Sigmoid colon (tissue), 6 donors: ENCODE measurements at regions not wholly inside any gene's neighbourhood (a gene's known extent, or its start where the extent isn't known, plus 50 kb on each side); places are given as distances from the start of the nearest gene placed in this dataset.
"Not testable (repeated sequence)": the region's sequence is repeated elsewhere in the genome, so short reads cannot be mapped to it uniquely, and the experiment has no call there.

ENCODE experiments used
- DNase-seq: peaks from one replicate; pipeline ENCODE4 v3.0.0-alpha.2; 2019
- H3K27ac ChIP-seq, 4 donors: fragments of 200-600 bp; sonication (generic); one replicate each; pipeline ENCODE4 v1.5.1; 2016 to 2019; ENCODE audit warnings: mild to moderate bottlenecking in 1 of 4
- H3K27me3 ChIP-seq, 3 donors: fragments of 200-600 bp; sonication (generic); one replicate each; pipeline ENCODE4 v1.5.1; 2019; ENCODE audit warnings: mild to moderate bottlenecking in 1 of 3
- H3K36me3 ChIP-seq, 4 donors: fragments of 200-600 bp; sonication (generic); one replicate each; pipeline ENCODE4 v1.5.1; 2016 to 2019
- H3K4me1 ChIP-seq, 4 donors: fragments of 200-600 bp; sonication (generic); one replicate each; pipeline ENCODE4 v1.5.1; 2017 to 2019
- H3K4me3 ChIP-seq, 4 donors: fragments of 200-600 bp; sonication (generic); one replicate each; pipeline ENCODE4 v1.5.1; 2017 to 2019; ENCODE audit warnings: mild to moderate bottlenecking in 2 of 4, moderate library complexity in 1 of 4
- H3K9me3 ChIP-seq, 4 donors: fragments of 200-600 bp in 3 of 4; sonication (generic) in 3 of 4; one replicate each; pipeline versions ENCODE4 v1.5.1 to v1.6.1; 2013 to 2019
- EP300 ChIP-seq, 4 donors: sonication (generic); formaldehyde crosslinking; IDR thresholded peaks; one replicate each; pipeline ENCODE4 v1.6.1; 2017; ENCODE audit warnings: antibody characterized with exemption in 4 of 4
- POLR2A ChIP-seq, 2 donors: fragments of 450-650 bp; IDR thresholded peaks; one replicate each; pipeline ENCODE4 v1.6.1; 2016; ENCODE audit warnings: antibody characterized with exemption in 2 of 2, mild to moderate bottlenecking in 2 of 2, moderate library complexity in 2 of 2
- POLR2AphosphoS5 ChIP-seq, 4 donors: sonication (generic); formaldehyde crosslinking; IDR thresholded peaks; one replicate each; pipeline ENCODE4 v1.6.1; 2017; ENCODE audit warnings: antibody characterized with exemption in 4 of 4
- whole genome bisulfite sequencing, 2 donors: extraction: QIAGEN DNeasy Blood & Tissue Kit; methylation state at CpG; one replicate each; pipeline ENCODE4 v1.1.7; 2013; 5-methylcytosine and 5-hydroxymethylcytosine counted together
- intact Hi-C: fragments of 100-400 bp; cut with DNase I; formaldehyde crosslinking; loops from one replicate; pipeline ENCODE4 v1.15.1; 2023
- TF ChIP-seq, protein P1 (sequence below), 4 experiments: fragments of 450-650 bp in 3 of 4; fragments of 200-600 bp in 1 of 4; IDR thresholded peaks; one replicate each; pipeline ENCODE4 v1.5.1; 2016 to 2019; ENCODE audit warnings: antibody characterized with exemption in 4 of 4, mild to moderate bottlenecking in 3 of 4, moderate library complexity in 2 of 4
- donor health status: healthy with polysubstance abuse.
- donor health status: healthy.

DNA sequence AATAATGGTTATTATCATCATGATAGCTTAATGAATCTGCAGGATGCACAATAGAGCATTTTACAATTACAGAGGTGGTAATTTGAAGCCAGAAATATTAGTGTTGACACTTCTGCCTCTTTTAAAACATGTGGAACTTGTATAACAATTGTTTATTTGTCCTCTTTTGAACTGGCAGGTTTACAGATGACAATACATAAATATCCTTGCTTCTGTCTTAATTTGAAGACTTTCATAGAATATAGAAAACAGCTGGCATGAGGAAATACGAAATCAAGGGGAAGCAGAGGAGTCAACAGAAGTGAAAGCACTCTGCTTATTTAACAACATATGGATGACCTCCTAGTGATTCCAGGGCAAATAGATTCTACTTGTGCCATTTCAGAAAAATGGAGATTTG, 270.5 kb upstream of the SGO1 start:
- Histone ChIP-seq H3K9me3 (peaks cover 0 to 8% (median 0%) of the 10 kb centered on the region in 4 donors), H3K27ac (no peak overlapping the region), H3K36me3 (no peaks in the 10 kb centered on the region), H3K27me3 (no peaks in the 10 kb centered on the region), H3K4me1 (no peaks in the 10 kb centered on the region), H3K4me3 (no peak overlapping the region)
- no peak for DNase-seq
- WGBS, 2 donors: 49 to 66% methylated on average over 1 of the region's 1 CpG
- intact Hi-C loops: no loop called here
- TF ChIP-seq EP300 (IDR thresholded peaks at IDR 0.05): no peak
- TF ChIP-seq POLR2AphosphoS5 (IDR thresholded peaks at IDR 0.05): no peak
- TF ChIP-seq, protein P1, sequence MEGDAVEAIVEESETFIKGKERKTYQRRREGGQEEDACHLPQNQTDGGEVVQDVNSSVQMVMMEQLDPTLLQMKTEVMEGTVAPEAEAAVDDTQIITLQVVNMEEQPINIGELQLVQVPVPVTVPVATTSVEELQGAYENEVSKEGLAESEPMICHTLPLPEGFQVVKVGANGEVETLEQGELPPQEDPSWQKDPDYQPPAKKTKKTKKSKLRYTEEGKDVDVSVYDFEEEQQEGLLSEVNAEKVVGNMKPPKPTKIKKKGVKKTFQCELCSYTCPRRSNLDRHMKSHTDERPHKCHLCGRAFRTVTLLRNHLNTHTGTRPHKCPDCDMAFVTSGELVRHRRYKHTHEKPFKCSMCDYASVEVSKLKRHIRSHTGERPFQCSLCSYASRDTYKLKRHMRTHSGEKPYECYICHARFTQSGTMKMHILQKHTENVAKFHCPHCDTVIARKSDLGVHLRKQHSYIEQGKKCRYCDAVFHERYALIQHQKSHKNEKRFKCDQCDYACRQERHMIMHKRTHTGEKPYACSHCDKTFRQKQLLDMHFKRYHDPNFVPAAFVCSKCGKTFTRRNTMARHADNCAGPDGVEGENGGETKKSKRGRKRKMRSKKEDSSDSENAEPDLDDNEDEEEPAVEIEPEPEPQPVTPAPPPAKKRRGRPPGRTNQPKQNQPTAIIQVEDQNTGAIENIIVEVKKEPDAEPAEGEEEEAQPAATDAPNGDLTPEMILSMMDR (IDR thresholded peaks at IDR 0.05): no peak
- no peak for TF ChIP-seq POLR2A (IDR thresholded peaks at IDR 0.05)

DNA sequence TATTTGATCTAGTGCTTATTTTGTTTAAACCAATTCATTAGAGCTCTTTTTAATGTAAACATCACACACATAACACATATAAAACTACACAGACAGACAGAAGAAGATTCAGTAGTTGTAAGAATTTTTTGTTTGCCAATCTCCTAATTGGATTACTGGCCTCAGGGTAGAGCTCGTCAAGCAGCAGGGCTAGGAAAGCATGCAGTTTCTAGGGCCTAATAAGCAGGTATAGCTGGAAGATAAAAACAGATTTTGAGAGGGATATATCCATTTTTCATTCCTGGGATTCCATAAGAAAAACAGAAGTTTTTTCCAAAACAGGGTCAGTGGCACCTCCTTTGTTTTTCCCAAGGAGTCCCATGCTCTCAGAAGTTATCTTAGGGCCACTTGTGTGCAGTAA, 265.2 kb upstream of the SGO1 start:
- Histone ChIP-seq H3K27me3 (no peaks in the 10 kb centered on the region), H3K27ac (no peak overlapping the region), H3K36me3 (no peaks in the 10 kb centered on the region), H3K4me1 (no peaks in the 10 kb centered on the region), H3K4me3 (no peak overlapping the region), H3K9me3 (peaks cover 0 to 5% (median 0%) of the 10 kb centered on the region in 4 donors)
- DNase-seq: no peak
- TF ChIP-seq POLR2AphosphoS5 (IDR thresholded peaks at IDR 0.05) (no peak), POLR2A (IDR thresholded peaks at IDR 0.05) (no peak), EP300 (IDR thresholded peaks at IDR 0.05) (no peak)
- TF ChIP-seq, protein P1 (IDR thresholded peaks at IDR 0.05): no peak
- 26 to 55% methylated on average over 1 of the region's 1 CpG for WGBS, 2 donors
- intact Hi-C loops: no loop called here

DNA sequence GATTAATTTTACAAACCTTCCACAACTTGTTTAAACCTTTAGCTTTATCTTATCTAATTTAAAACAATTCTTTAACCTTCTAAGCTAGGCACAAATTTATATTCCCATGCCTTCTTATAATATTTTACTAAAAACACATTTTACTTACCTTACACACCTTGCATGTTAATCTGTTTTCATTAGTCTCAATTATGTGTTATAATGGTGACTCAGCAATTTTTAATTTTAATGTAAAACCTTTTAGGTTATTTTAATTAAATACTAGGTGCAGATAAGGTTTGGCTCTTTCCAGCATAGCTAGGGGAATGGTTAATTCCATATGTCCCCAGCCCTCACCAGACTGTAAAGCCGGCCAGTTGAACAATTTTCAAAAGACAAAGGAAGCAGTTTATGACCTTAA, 264.6 kb upstream of the SGO1 start:
- WGBS, 2 donors: 80 to 87% methylated on average over 1 of the region's 1 CpG
- Histone ChIP-seq H3K36me3 (no peaks in the 10 kb centered on the region), H3K9me3 (peaks cover 0 to 5% (median 0%) of the 10 kb centered on the region in 4 donors), H3K4me3 (no peak overlapping the region), H3K27me3 (no peaks in the 10 kb centered on the region), H3K27ac (no peak overlapping the region), H3K4me1 (no peaks in the 10 kb centered on the region)
- intact Hi-C loops: no loop called here
- no peak for TF ChIP-seq EP300 (IDR thresholded peaks at IDR 0.05)
- TF ChIP-seq, protein P1 (IDR thresholded peaks at IDR 0.05): no peak
- TF ChIP-seq POLR2A (IDR thresholded peaks at IDR 0.05): no peak
- TF ChIP-seq POLR2AphosphoS5 (IDR thresholded peaks at IDR 0.05): no peak
- no peak for DNase-seq

DNA sequence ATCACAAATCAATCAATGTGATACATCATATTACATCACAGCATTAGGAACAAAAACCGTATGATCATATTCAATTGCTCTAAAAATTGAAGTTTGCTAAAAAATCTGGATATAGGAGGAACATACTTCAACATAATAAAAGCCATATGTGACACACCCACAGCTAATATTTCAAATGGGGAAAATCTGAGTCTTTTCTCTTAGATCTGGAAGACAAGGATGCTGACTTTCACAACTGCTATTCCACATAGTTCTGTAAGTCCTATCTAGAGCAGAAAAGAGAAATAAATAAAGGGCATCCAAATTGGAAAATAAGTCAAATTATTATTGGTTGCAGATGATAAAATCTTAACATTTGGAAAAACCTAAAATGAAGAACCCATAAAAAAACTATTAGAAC, 256.8 kb upstream of the SGO1 start:
- TF ChIP-seq POLR2AphosphoS5 (IDR thresholded peaks at IDR 0.05) (no peak), POLR2A (IDR thresholded peaks at IDR 0.05) (no peak), EP300 (IDR thresholded peaks at IDR 0.05) (no peak)
- TF ChIP-seq, protein P1 (IDR thresholded peaks at IDR 0.05): no peak
- Histone ChIP-seq H3K36me3 (no peaks in the 10 kb centered on the region), H3K27me3 (no peaks in the 10 kb centered on the region), H3K9me3 (peaks cover 0 to under 1% (median 0%) of the 10 kb centered on the region in 4 donors), H3K4me3 (no peak overlapping the region), H3K4me1 (no peaks in the 10 kb centered on the region), H3K27ac (no peak overlapping the region)
- no peak for DNase-seq
- intact Hi-C loops: no loop called here
- 89% methylated on average over 1 of the region's 1 CpG for WGBS, 2 donors

DNA sequence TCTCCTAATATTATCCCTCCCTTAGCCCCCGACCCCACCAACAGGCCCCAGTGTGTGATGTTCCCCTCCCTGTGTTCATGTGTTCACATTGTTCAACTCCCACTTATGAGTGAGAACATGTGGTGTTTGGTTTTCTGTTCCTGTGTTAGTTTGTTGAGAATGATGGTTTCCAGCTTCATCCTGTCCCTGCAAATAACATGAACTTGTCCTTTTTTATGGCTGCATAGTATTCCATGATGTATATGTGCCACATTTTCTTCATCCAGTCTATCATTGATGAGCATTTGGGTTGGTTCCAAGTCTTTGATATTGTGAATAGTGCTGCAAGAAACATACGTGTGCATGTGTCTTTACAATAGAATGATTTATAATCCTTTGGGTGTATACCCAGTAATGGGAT, 241.3 kb upstream of the SGO1 start:
- H3K9me3 ChIP-seq, H3K27ac ChIP-seq, H3K4me1 ChIP-seq, DNase-seq, intact Hi-C loops, H3K4me3 ChIP-seq, H3K36me3 ChIP-seq, H3K27me3 ChIP-seq: not testable (repeated sequence)
- 47 to 79% methylated on average over 2 of the region's 2 CpGs for WGBS, 2 donors
